ENCODE measurements at regions not wholly inside any gene's neighbourhood (a gene's known extent, or its start where the extent isn't known, plus 50 kb on each side); places are given as distances from the start of the nearest gene placed in this dataset.

- Histone ChIP-seq H4K20me1 (ENCODE audit: insufficient read depth) (no peaks in the 10 kb centered on the region), H3K27ac (peak overlapping the region; percentile 87), H2AFZ (no peak overlapping the region), H3K36me3 (ENCODE audit: low read depth) (no peaks in the 10 kb centered on the region), H3K4me3 (no peak overlapping the region), H3K79me2 (ENCODE audit: low read depth) (no peaks in the 10 kb centered on the region), H3K27me3 (ENCODE audit: insufficient read depth, low read depth) (no peaks in the 10 kb centered on the region), H3K9me3 (ENCODE audit: insufficient read depth, low read depth) (peaks cover 11% of the 10 kb centered on the region; the same call in 1 of the 2 replicates), H3F3A (ENCODE audit: insufficient read depth, low read depth) (peaks cover 11% of the 10 kb centered on the region; the same call in 1 of the 2 replicates), H3K9me2 (ENCODE audit: insufficient read depth) (no peaks in the 10 kb centered on the region), H3K4me1 (replicated peaks; ENCODE audit: insufficient read depth) (peaks cover 47% of the 10 kb centered on the region), H3K4me2 (peak overlapping the region; percentile 34; the same call in 1 of the 2 replicates)
- ChIA-PET POLR2A (ENCODE audit: unreplicated experiment) (no interaction called here), CTCF (no interaction called here)
- intact Hi-C loops (cut with micrococcal nuclease; ENCODE audit: unreplicated experiment): no loop called here
- TF ChIP-seq EZH2 (IDR thresholded peaks at IDR 0.05; ENCODE audit: low read depth) (no peak), CTCF (conservative IDR thresholded peaks at IDR 0.05) (no peak)
- no peak for DNase-seq
- BruUV-seq (replicated peaks): no TSS peak
Observed at GRCh38 chr5:96079962-96080361, 118.3 kb upstream of the ELL2 start.

GRCh38 chr5:96079075-96079474, 117.4 kb upstream of the ELL2 start:
- Histone ChIP-seq H3K4me1 (replicated peaks; ENCODE audit: insufficient read depth) (peaks cover 46% of the 10 kb centered on the region), H3K9me2 (ENCODE audit: insufficient read depth) (no peaks in the 10 kb centered on the region), H3K36me3 (ENCODE audit: low read depth) (no peaks in the 10 kb centered on the region), H3K79me2 (ENCODE audit: low read depth) (no peaks in the 10 kb centered on the region), H3K4me2 (peak overlapping the region; percentile 34), H3K27ac (peak overlapping the region; percentile 87), H2AFZ (0 out of 2 replicates have a peak overlapping the region, but pooled peaks have one; percentile 43), H3K4me3 (no peak overlapping the region), H3K27me3 (ENCODE audit: insufficient read depth, low read depth) (no peaks in the 10 kb centered on the region), H3K9me3 (ENCODE audit: insufficient read depth, low read depth) (peaks cover 11% of the 10 kb centered on the region; the same call in 1 of the 2 replicates), H4K20me1 (ENCODE audit: insufficient read depth) (no peaks in the 10 kb centered on the region), H3F3A (ENCODE audit: insufficient read depth, low read depth) (peaks cover 5% of the 10 kb centered on the region; the same call in 1 of the 2 replicates)
- BruUV-seq (replicated peaks): no TSS peak
- TF ChIP-seq CTCF (conservative IDR thresholded peaks at IDR 0.05): no peak
- no peak for TF ChIP-seq EZH2 (IDR thresholded peaks at IDR 0.05; ENCODE audit: low read depth)
- DNase-seq: peak in 1 of 2 experiments; percentile 71
- intact Hi-C loops (cut with micrococcal nuclease; ENCODE audit: unreplicated experiment): no loop called here
- CTCF ChIA-PET: no interaction called here
- POLR2A ChIA-PET (ENCODE audit: unreplicated experiment): no interaction called here

- Histone ChIP-seq H3F3A (ENCODE audit: insufficient read depth, low read depth) (peaks cover 5% of the 10 kb centered on the region; the same call in 1 of the 2 replicates), H2AFZ (no peak overlapping the region), H3K27me3 (ENCODE audit: insufficient read depth, low read depth) (no peaks in the 10 kb centered on the region), H3K9me3 (ENCODE audit: insufficient read depth, low read depth) (peaks cover 11% of the 10 kb centered on the region; the same call in 1 of the 2 replicates), H3K9me2 (ENCODE audit: insufficient read depth) (no peaks in the 10 kb centered on the region), H3K79me2 (ENCODE audit: low read depth) (no peaks in the 10 kb centered on the region), H3K4me1 (replicated peaks; ENCODE audit: insufficient read depth) (peaks cover 54% of the 10 kb centered on the region), H4K20me1 (ENCODE audit: insufficient read depth) (no peaks in the 10 kb centered on the region), H3K27ac (no peak overlapping the region), H3K4me2 (no peak overlapping the region), H3K4me3 (no peak overlapping the region), H3K36me3 (ENCODE audit: low read depth) (no peaks in the 10 kb centered on the region)
- intact Hi-C loops (cut with micrococcal nuclease; ENCODE audit: unreplicated experiment): no loop called here
- CTCF ChIA-PET: no interaction called here
- TF ChIP-seq CTCF (conservative IDR thresholded peaks at IDR 0.05) (no peak), EZH2 (IDR thresholded peaks at IDR 0.05; ENCODE audit: low read depth) (no peak)
- DNase-seq: no peak
- BruUV-seq (replicated peaks): no TSS peak
- POLR2A ChIA-PET (ENCODE audit: unreplicated experiment): interaction anchor here (0.5 kb wide), 1 partner anchor 15 kb away, joined by 3 read pairs; no protein-coding TSS in a partner anchor
Observed at GRCh38 chr5:96076451-96076850, 114.8 kb upstream of the ELL2 start.
